D721Med (cell line): ENCODE measurements at regions not wholly inside any gene's neighbourhood (a gene's known extent, or its start where the extent isn't known, plus 50 kb on each side); places are given as distances from the start of the nearest gene placed in this dataset.

Experiments
- DNase-seq: peaks from one replicate; pipeline ENCODE4 v3.0.0; 2011; ENCODE audit warnings: low spot score; ENCODE audit not compliant: insufficient read length
- FAIRE-seq: peaks from 2 replicates; lab custom pipeline; 2011; peaks lifted over from hg19 to GRCh38; lab: Jason Lieb, UNC
- CTCF ChIP-seq: IDR thresholded peaks from 2 replicates; pipeline ENCODE4 v1.5.1; 2012; ENCODE audit warnings: mild to moderate bottlenecking, control low read depth; ENCODE audit not compliant: insufficient read depth; ENCODE audit errors: missing control alignments

GRCh38 chr15:94079459-94079858, 151.9 kb upstream of the MCTP2 start:
- no peak for DNase-seq

GRCh38 chr15:94077938-94078337, 153.4 kb upstream of the MCTP2 start:
- TF ChIP-seq CTCF: no peak
- no peak for DNase-seq
- no peak for FAIRE-seq

More at GRCh38 chr15:94079459-94079858, 151.9 kb upstream of the MCTP2 start:
- FAIRE-seq: no peak
- TF ChIP-seq CTCF: no peak

- FAIRE-seq (no peak), DNase-seq (no peak)
- TF ChIP-seq CTCF: no peak
Measured at GRCh38 chr15:94075349-94075748, 156.0 kb upstream of the MCTP2 start.

DNA sequence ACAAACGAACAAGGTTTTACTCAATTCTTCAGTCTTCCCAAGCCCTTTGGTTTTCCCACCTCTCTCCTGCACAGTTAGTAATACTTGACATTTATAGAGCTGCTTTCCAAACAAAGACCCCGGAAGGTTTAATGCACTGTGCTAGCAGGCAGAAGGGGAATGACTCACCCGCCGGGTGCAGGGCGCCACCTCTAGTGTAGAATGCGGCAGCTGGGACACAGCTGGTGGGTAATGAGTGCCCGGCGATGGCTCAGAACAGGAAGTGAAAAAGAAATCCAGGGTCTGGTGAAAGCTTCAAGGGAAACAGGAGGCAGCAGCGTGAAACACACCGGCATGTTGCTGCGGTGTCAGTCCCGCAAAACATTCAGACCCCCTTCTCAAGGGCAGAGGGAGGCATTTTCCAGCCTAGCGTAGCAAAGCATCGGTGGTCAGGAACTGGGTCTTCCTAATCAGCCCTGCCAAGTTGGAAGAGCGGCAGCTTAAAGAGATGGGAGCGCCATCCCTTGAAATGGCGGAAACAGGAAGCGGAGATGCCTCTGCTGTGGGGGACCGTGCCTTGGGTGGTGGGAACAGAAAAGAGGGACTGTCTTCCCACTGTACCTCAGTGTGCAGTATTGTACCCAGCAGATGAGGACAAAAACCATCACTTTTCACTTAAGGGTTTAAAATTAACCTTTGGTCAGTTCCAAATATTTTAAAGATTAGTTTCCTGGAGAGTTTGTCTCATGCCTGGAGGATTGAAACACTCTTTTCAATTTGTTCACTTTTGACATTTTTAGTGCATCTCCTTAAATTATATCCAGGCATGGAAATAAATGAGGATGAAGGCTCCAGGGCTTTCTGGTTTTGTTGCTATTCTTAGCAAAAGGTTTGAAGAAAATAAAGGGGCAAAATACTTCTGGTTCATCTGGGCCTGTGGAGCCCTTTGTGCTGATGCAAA, 160.7 kb upstream of the MCTP2 start:
- FAIRE-seq (no peak), DNase-seq (no peak)
- TF ChIP-seq CTCF: no peak

GRCh38 chr15:94069844-94070243, 161.5 kb upstream of the MCTP2 start:
- DNase-seq: no peak
- no peak for TF ChIP-seq CTCF
- no peak for FAIRE-seq

DNA sequence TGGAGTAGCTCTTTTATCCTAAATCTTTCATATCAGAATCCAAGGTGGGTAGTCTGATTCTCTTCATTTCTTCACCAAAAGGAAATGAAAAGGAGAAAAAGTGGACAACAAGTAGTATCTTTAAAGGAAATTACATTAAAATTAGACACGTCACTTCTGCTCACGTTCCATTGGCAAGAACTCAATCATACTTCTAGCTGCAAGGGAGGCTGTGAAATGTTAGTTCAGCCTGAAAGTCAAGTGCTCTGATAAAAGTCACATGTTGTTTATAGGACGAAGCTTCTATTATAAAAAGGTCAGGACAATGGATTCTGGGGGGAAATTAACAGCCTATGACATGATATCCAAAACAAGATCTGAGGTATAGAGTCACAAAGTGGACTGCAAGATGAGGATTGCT, 164.6 kb upstream of the MCTP2 start:
- FAIRE-seq (no peak), DNase-seq (no peak)
- no peak for TF ChIP-seq CTCF

- DNase-seq (no peak), FAIRE-seq (no peak)
Measured at GRCh38 chr15:94066046-94066445, 165.3 kb upstream of the MCTP2 start.

More at GRCh38 chr15:94066046-94066445, 165.3 kb upstream of the MCTP2 start:
- TF ChIP-seq CTCF: no peak
